BE2C (cell line): ENCODE measurements at regions not wholly inside any gene's neighbourhood (a gene's known extent, or its start where the extent isn't known, plus 50 kb on each side); places are given as distances from the start of the nearest gene placed in this dataset.
"Not testable (repeated sequence)": the region's sequence is repeated elsewhere in the genome, so short reads cannot be mapped to it uniquely, and the experiment has no call there.

Experiments
- DNase-seq: peaks from one replicate; pipeline ENCODE4 v3.0.0-alpha.2; 2020
- H3K27me3 ChIP-seq: fragments of 250-450 bp; sonication (Bioruptor Pico); 2 replicates; pipeline ENCODE4 v1.5.1; 2020; ENCODE audit warnings: mild to moderate bottlenecking
- H3K36me3 ChIP-seq: fragments of 250-450 bp; sonication (Bioruptor Pico); 2 replicates; pipeline ENCODE4 v1.5.1; 2020; ENCODE audit warnings: mild to moderate bottlenecking
- H3K4me1 ChIP-seq: fragments of 250-450 bp; sonication (Bioruptor Pico); 2 replicates; pipeline ENCODE4 v1.5.1; 2020
- H3K4me3 ChIP-seq: 2 replicates; pipeline ENCODE4 v1.5.1; 2011; ENCODE audit warnings: low read depth, low read length
- H3K9me3 ChIP-seq: fragments of 250-450 bp; sonication (Bioruptor Pico); 2 replicates; pipeline ENCODE4 v1.5.1; 2020
- CTCF ChIP-seq: IDR thresholded peaks from 2 replicates; pipeline ENCODE4 v1.5.1; 2012; ENCODE audit warnings: mild to moderate bottlenecking, low read depth, low read length

GRCh38 chr2:19630921-19631320, 270.9 kb downstream of the TTC32 start:
- Histone ChIP-seq H3K27me3 (no peaks in the 10 kb centered on the region), H3K36me3 (no peaks in the 10 kb centered on the region), H3K4me1 (no peaks in the 10 kb centered on the region), H3K4me3 (no peak overlapping the region), H3K9me3 (no peaks in the 10 kb centered on the region)
- DNase-seq, result no peak
- no peak for TF ChIP-seq CTCF

GRCh38 chr2:19627359-19627758, 268.9 kb upstream of the OSR1 start:
- Histone ChIP-seq H3K4me3 (no peak overlapping the region), H3K4me1 (no peaks in the 10 kb centered on the region), H3K36me3 (no peaks in the 10 kb centered on the region), H3K9me3 (no peaks in the 10 kb centered on the region), H3K27me3 (no peaks in the 10 kb centered on the region)
- no peak for TF ChIP-seq CTCF
- DNase-seq, result no peak

- DNase-seq, result no peak
- no peak overlapping the region for H3K4me3 ChIP-seq
- no peaks in the 10 kb centered on the region for H3K36me3 ChIP-seq
- no peaks in the 10 kb centered on the region for H3K9me3 ChIP-seq
- TF ChIP-seq CTCF, result no peak
- no peaks in the 10 kb centered on the region for H3K4me1 ChIP-seq
- no peaks in the 10 kb centered on the region for H3K27me3 ChIP-seq
Observed at GRCh38 chr2:19623488-19623887, 265.1 kb upstream of the OSR1 start.

GRCh38 chr2:19617257-19617848, 258.9 kb upstream of the OSR1 start:
- Histone ChIP-seq H3K27me3 (no peaks in the 10 kb centered on the region), H3K4me1 (no peaks in the 10 kb centered on the region), H3K36me3 (no peaks in the 10 kb centered on the region), H3K9me3 (no peaks in the 10 kb centered on the region), H3K4me3 (no peak overlapping the region)
- DNase-seq, result no peak
- no peak for TF ChIP-seq CTCF

GRCh38 chr2:19615402-19615801, 257.0 kb upstream of the OSR1 start:
- not testable (repeated sequence) for H3K4me1 ChIP-seq, H3K9me3 ChIP-seq, H3K4me3 ChIP-seq, DNase-seq, H3K36me3 ChIP-seq, H3K27me3 ChIP-seq

GRCh38 chr2:19614066-19614465, 255.6 kb upstream of the OSR1 start:
- no peak for DNase-seq
- Histone ChIP-seq H3K4me1 (no peaks in the 10 kb centered on the region), H3K4me3 (no peak overlapping the region), H3K27me3 (no peaks in the 10 kb centered on the region), H3K9me3 (no peaks in the 10 kb centered on the region), H3K36me3 (no peaks in the 10 kb centered on the region)
- TF ChIP-seq CTCF, result no peak
